HS-5 (cell line): ENCODE measurements at regions not wholly inside any gene's neighbourhood (a gene's known extent, or its start where the extent isn't known, plus 50 kb on each side); places are given as distances from the start of the nearest gene placed in this dataset.

Source experiments
- DNase-seq: peaks from one replicate; pipeline ENCODE4 v3.0.0-alpha.2; 2012; ENCODE audit warnings: low read depth

GRCh38 chr12:105748806-105749600 lies 389.8 kb downstream of the NUAK1 start:
- DNase-seq, result no peak

- DNase-seq, result no peak
These were observed 388.7 kb downstream of the NUAK1 start for GRCh38 chr12:105750096-105750495.

GRCh38 chr12:105754313-105754712 lies 384.4 kb downstream of the NUAK1 start:
- no peak for DNase-seq

GRCh38 chr12:105756961-105757360 lies 381.8 kb downstream of the NUAK1 start:
- no peak for DNase-seq

GRCh38 chr12:105759149-105759548 lies 379.6 kb downstream of the NUAK1 start:
- no peak for DNase-seq

GRCh38 chr12:105761075-105761474 lies 377.7 kb downstream of the NUAK1 start:
- DNase-seq, result no peak

- no peak for DNase-seq
These were observed 374.4 kb downstream of the NUAK1 start for GRCh38 chr12:105764216-105764835.

- no peak for DNase-seq
These were observed 373.4 kb downstream of the NUAK1 start for GRCh38 chr12:105765053-105766014.

GRCh38 chr12:105766029-105766428 lies 372.7 kb downstream of the NUAK1 start:
- DNase-seq, result no peak

- DNase-seq, result no peak
These were observed 369.3 kb downstream of the NUAK1 start for GRCh38 chr12:105769486-105769885.

GRCh38 chr12:105773471-105773870 lies 365.3 kb downstream of the NUAK1 start:
- no peak for DNase-seq

GRCh38 chr12:105774037-105774436 lies 364.7 kb downstream of the NUAK1 start:
- no peak for DNase-seq

- no peak for DNase-seq
These were observed 363.4 kb downstream of the NUAK1 start for GRCh38 chr12:105775343-105775742.

- DNase-seq, result no peak
These were observed 354.5 kb downstream of the NUAK1 start for GRCh38 chr12:105783983-105784947.

- no peak for DNase-seq
These were observed 345.3 kb downstream of the NUAK1 start for GRCh38 chr12:105793421-105793820.

- no peak for DNase-seq
These were observed 340.4 kb downstream of the NUAK1 start for GRCh38 chr12:105798256-105798845.

GRCh38 chr12:105799103-105799502 lies 339.7 kb downstream of the NUAK1 start:
- DNase-seq, result no peak

- no peak for DNase-seq
These were observed 337.4 kb downstream of the NUAK1 start for GRCh38 chr12:105801351-105801750.

GRCh38 chr12:105803292-105803691 lies 335.5 kb downstream of the NUAK1 start:
- no peak for DNase-seq

GRCh38 chr12:105804591-105805265 lies 334.0 kb downstream of the NUAK1 start:
- DNase-seq, result no peak
